Stimulated activated CD4-positive, alpha-beta T cell treated with anti-CD3 and anti-CD28 coated beads, TNF-alpha, amount 100 ng/mL, for 4 hours (primary cell): ENCODE measurements at regions not wholly inside any gene's neighbourhood (a gene's known extent, or its start where the extent isn't known, plus 50 kb on each side); places are given as distances from the start of the nearest gene placed in this dataset.
"Not testable (repeated sequence)": the region's sequence is repeated elsewhere in the genome, so short reads cannot be mapped to it uniquely, and the experiment has no call there.

Source experiments
- DNase-seq, 3 experiments: peaks; one replicate each; pipeline ENCODE4 v3.0.0-alpha.2; 2020; ENCODE audit warnings: low read depth in 3 of 3

- no peak for DNase-seq
Measured at GRCh38 chr6:28768187-28768913, 155.4 kb downstream of the TRIM27 start.

- DNase-seq = no peak
Measured at GRCh38 chr6:28769626-28770402, 154.0 kb downstream of the TRIM27 start.

- no peak for DNase-seq
Measured at GRCh38 chr6:28770732-28771131, 153.1 kb downstream of the TRIM27 start.

GRCh38 chr6:28771401-28772267 is 152.2 kb downstream of the TRIM27 start:
- no peak for DNase-seq

- no peak for DNase-seq
Measured at GRCh38 chr6:28772480-28773381, 151.1 kb downstream of the TRIM27 start.

- no peak for DNase-seq
Measured at GRCh38 chr6:28774292-28775051, 149.3 kb downstream of the TRIM27 start.

GRCh38 chr6:28775052-28775376 is 148.8 kb downstream of the TRIM27 start:
- no peak for DNase-seq

- no peak for DNase-seq
Measured at GRCh38 chr6:28775405-28776129, 148.2 kb downstream of the TRIM27 start.

- no peak for DNase-seq
Measured at GRCh38 chr6:28776269-28777146, 147.3 kb downstream of the TRIM27 start.

GRCh38 chr6:28777147-28777461 is 146.7 kb downstream of the TRIM27 start:
- no peak for DNase-seq

- no peak for DNase-seq
Measured at GRCh38 chr6:28782113-28782673, 141.6 kb downstream of the TRIM27 start.

- no peak for DNase-seq
Measured at GRCh38 chr6:28785962-28786679, 137.7 kb downstream of the TRIM27 start.

- DNase-seq = no peak
Measured at GRCh38 chr6:28789553-28790083, 134.2 kb downstream of the TRIM27 start.

- no peak for DNase-seq
Measured at GRCh38 chr6:28791002-28791383, 132.8 kb downstream of the TRIM27 start.

GRCh38 chr6:28794175-28795002 is 129.4 kb downstream of the TRIM27 start:
- DNase-seq = no peak

GRCh38 chr6:28800647-28801046 is 123.1 kb downstream of the TRIM27 start:
- DNase-seq = not testable (repeated sequence)
